WI38 (cell line): ENCODE measurements at regions not wholly inside any gene's neighbourhood (a gene's known extent, or its start where the extent isn't known, plus 50 kb on each side); places are given as distances from the start of the nearest gene placed in this dataset.

Source experiments
- H3K4me3 ChIP-seq: 2 replicates; pipeline ENCODE4 v1.5.1; 2011; ENCODE audit warnings: low read depth, mild to moderate bottlenecking, control low read depth, low read length
- CTCF ChIP-seq: IDR thresholded peaks from 2 replicates; pipeline ENCODE4 v1.5.1; 2012; ENCODE audit warnings: low read depth, mild to moderate bottlenecking, control low read depth, low read length

- no peak overlapping the region for H3K4me3 ChIP-seq
- no peak for TF ChIP-seq CTCF
Measured at GRCh38 chr7:126026421-126027088, 1096.9 kb upstream of the POT1 start.

- H3K4me3 ChIP-seq: no peak overlapping the region
- TF ChIP-seq CTCF: no peak
Measured at GRCh38 chr7:126022452-126022851, 1092.8 kb upstream of the POT1 start.

GRCh38 chr7:126016722-126017121 lies 1087.1 kb upstream of the POT1 start:
- TF ChIP-seq CTCF: no peak
- H3K4me3 ChIP-seq: no peak overlapping the region

GRCh38 chr7:126005064-126005463 lies 1075.4 kb upstream of the POT1 start:
- no peak overlapping the region for H3K4me3 ChIP-seq

GRCh38 chr7:126001349-126001748 lies 1071.7 kb upstream of the POT1 start:
- H3K4me3 ChIP-seq: no peak overlapping the region
- TF ChIP-seq CTCF: no peak

More at GRCh38 chr7:126005064-126005463, 1075.4 kb upstream of the POT1 start:
- TF ChIP-seq CTCF: no peak

GRCh38 chr7:125984795-125985194 lies 1055.2 kb upstream of the POT1 start:
- TF ChIP-seq CTCF: no peak
- no peak overlapping the region for H3K4me3 ChIP-seq

GRCh38 chr7:125971656-125972055 lies 1042.0 kb upstream of the POT1 start:
- no peak for TF ChIP-seq CTCF
- no peak overlapping the region for H3K4me3 ChIP-seq
